Astrocyte of the cerebellum (primary cell): ENCODE measurements at regions not wholly inside any gene's neighbourhood (a gene's known extent, or its start where the extent isn't known, plus 50 kb on each side); places are given as distances from the start of the nearest gene placed in this dataset.

Experiments used
- DNase-seq: peaks from one replicate; pipeline ENCODE4 v3.0.0-alpha.2; 2011; ENCODE audit warnings: low read depth
- H3K4me3 ChIP-seq: 2 replicates; pipeline ENCODE4 v1.5.1; 2011; ENCODE audit warnings: mild to moderate bottlenecking, low read depth, low read length, moderate library complexity
- in situ Hi-C: cut with HindIII; loops from 2 replicates; pipeline ENCODE4 v1.10.0; 2017; ENCODE audit warnings: low sequenced_read_pairs
- TF ChIP-seq, protein P1 (sequence below): IDR thresholded peaks from 2 replicates; pipeline ENCODE4 v1.5.1; 2012; ENCODE audit warnings: low read length, low read depth, moderate library complexity, mild to moderate bottlenecking; ENCODE audit errors: missing control alignments

DNA sequence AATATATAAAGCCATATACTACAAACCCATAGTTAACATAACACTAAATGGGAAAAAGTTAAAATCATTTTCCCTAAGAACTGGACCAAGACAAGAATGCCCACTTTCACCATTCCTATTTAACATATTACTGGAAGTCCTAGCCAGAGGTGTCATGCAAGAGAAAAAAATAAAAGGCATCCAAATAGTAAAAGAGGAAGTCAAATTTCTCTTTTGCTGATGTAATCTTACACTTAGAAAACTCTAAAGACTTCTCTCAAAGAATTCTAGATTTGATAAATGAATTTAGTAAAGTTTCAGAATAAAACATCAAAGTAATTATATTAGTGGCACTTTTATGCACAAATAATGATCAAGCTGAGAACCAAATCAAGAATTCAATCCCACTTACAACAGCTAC, 678.9 kb upstream of the SLITRK5 start:
- TF ChIP-seq, protein P1, sequence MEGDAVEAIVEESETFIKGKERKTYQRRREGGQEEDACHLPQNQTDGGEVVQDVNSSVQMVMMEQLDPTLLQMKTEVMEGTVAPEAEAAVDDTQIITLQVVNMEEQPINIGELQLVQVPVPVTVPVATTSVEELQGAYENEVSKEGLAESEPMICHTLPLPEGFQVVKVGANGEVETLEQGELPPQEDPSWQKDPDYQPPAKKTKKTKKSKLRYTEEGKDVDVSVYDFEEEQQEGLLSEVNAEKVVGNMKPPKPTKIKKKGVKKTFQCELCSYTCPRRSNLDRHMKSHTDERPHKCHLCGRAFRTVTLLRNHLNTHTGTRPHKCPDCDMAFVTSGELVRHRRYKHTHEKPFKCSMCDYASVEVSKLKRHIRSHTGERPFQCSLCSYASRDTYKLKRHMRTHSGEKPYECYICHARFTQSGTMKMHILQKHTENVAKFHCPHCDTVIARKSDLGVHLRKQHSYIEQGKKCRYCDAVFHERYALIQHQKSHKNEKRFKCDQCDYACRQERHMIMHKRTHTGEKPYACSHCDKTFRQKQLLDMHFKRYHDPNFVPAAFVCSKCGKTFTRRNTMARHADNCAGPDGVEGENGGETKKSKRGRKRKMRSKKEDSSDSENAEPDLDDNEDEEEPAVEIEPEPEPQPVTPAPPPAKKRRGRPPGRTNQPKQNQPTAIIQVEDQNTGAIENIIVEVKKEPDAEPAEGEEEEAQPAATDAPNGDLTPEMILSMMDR, result no peak
- in situ Hi-C loops, result no loop called here
- DNase-seq, result no peak
- no peak overlapping the region for H3K4me3 ChIP-seq

DNA sequence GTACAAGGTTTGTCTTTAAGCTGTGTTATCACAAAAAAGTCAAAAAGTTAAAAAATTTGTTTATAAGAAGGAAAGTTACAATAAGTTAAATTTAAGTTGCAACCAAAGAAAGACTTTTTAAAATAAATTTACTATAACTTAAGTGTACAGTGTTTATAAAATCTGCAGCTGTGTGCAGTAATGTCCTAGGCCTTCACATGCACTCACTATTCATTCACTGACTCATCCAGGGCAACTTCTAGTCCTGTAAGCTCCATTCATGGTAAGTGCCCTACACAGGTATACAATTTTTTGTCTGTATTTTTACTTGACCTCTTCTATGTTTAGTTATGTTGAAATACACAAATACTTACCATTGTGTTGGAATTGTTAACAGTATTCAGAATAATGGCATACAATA, 667.9 kb upstream of the SLITRK5 start:
- in situ Hi-C loops, result no loop called here
- no peak overlapping the region for H3K4me3 ChIP-seq
- TF ChIP-seq, protein P1, result no peak
- DNase-seq, result no peak

DNA sequence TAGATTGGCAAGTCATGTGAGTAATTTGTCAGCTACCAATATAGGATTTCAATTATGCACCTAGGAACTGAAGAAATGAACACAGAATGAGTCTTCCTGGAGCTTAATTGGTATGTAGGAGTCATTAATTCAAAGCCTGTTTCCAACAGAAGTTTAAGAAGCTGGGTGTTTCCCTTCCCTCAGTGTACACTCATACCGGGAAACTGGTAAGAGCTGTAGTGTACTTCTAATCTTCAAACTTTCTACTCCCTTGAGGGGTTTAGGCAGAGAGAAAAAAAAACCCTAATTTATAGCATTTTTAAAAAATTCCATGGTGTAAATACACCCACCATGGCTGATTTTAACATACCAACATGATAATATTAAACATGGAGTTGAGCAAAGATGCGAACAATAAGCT, 665.7 kb upstream of the SLITRK5 start:
- no peak overlapping the region for H3K4me3 ChIP-seq
- in situ Hi-C loops, result no loop called here

DNA sequence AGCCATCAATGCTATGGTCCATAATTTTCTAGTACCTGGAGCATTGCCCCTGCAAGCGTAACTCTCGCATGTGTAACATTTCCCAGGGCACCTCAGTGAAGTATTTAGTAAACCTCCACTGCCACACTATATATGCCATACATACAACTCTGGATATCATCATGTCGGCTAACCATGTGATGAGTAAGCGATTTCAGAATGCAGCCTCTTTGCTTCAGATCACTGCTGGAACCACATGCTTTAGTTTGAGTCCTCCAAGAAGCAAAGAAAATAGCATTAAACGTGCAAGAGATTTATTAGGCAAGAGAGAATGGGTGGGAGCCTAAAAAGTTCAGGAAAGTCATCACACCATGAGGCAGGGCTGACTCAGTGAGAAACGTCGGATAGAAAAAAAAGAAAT, 635.6 kb upstream of the SLITRK5 start:
- in situ Hi-C loops, result no loop called here
- no peak for DNase-seq
- no peak overlapping the region for H3K4me3 ChIP-seq
- TF ChIP-seq, protein P1, result no peak

More for the DNA sequence above, 665.7 kb upstream of the SLITRK5 start:
- no peak for DNase-seq
- TF ChIP-seq, protein P1, result no peak

DNA sequence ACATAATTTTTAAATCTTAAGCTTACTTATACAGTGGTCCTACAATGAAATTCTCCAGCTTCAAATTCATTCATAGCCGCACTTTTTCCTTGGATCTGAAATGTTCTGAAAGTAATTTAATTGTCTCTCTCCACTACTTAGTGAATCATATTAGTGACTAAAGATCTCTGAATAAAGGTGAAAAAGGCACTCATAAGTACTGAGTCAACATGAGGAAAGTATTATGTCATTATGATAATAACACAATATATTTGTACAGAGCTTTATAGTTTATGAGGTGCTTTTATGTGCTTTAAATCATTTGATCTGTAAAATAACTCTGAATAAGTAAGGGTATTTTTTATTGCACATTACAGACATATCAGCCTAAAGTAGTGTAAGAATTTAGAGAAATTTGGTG, 628.2 kb upstream of the SLITRK5 start:
- no peak overlapping the region for H3K4me3 ChIP-seq
- in situ Hi-C loops, result no loop called here
- TF ChIP-seq, protein P1, result no peak
- DNase-seq, result no peak

DNA sequence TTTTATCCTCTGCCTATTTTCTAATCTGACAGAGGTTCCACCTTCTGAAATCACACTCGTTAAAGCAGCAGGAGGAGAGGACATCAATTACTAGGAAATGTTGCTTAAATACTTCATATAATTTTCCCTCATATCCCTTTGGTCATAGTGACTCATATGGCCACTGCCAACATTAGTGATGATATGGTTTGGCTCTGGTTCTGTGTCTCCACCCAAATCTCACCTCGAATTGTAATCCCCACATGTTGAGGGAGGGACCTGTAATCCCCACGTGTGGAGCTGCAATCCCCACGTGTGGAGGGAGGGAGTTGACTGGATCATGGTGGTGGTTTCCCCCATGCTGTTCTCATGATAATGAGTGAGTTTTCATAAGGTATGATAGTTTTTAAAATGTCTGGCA, 618.4 kb upstream of the SLITRK5 start:
- peak; percentile 16 for DNase-seq
- in situ Hi-C loops, result no loop called here
- no peak overlapping the region for H3K4me3 ChIP-seq
- TF ChIP-seq, protein P1, result no peak

DNA sequence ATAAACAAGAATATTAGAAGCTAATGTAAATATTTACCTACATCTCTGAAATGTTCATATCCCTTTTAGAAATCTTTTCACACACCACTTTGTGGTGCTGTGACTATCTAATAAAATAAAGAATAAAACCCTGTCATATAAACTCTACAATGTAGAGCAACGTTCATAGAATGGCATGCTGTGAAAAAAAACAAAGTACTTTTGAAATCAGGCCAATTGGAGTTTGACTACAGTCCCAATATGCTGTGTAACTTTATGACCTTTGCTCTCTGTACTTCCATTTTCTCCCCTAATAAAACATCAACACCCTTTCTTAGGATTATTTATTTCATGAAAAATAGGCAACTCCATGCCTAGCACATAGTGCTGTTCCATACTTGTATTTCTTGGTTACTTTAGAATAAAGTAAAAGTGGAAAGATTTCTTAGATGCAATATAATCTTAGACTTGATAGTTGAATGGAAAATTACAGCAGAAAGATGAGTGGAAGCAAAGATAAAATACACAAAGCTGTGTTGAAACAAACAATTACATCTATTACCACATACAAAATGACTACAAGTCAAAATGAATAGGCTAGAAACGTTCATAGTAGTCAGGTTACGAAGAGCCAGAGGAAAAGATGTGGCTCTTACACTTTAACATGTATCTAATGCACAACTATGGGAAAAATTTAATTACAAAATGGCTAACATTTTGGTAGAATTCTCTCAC, 613.2 kb upstream of the SLITRK5 start:
- H3K4me3 ChIP-seq, result no peak overlapping the region
- TF ChIP-seq, protein P1, result no peak
- no peak for DNase-seq
- in situ Hi-C loops, result no loop called here
